Kidney glomerular epithelial cell (primary cell): ENCODE measurements at regions not wholly inside any gene's neighbourhood (a gene's known extent, or its start where the extent isn't known, plus 50 kb on each side); places are given as distances from the start of the nearest gene placed in this dataset.

Source experiments
- DNase-seq: peaks from one replicate; lab custom pipeline; 2025; lab: John Stamatoyannopoulos, UW

GRCh38 chr12:60251091-60251490 lies 655.3 kb downstream of the SLC16A7 start:
- DNase-seq, result no peak

GRCh38 chr12:60252359-60253096 lies 656.7 kb downstream of the SLC16A7 start:
- no peak for DNase-seq

DNA sequence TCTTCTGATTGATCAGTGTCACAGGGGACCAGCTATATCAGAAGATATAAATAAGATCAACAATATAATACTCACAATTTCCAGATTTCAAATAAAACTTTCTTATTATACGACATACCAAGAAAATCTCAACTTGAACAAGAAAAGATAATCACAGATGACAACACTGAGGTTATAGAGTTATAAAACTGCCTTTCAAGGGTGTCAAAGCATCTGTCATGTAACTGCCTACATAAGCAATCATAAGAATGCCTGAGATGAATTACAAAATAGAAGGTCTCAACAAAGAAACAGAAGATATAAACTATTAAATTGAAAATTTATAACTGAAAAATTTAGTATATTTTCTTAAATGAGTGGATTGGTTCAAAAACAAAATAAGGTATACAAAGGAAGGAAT lies 659.2 kb downstream of the SLC16A7 start:
- DNase-seq, result no peak

GRCh38 chr12:60257063-60257462 lies 661.2 kb downstream of the SLC16A7 start:
- DNase-seq, result peak; percentile 75

GRCh38 chr12:60259225-60259624 lies 663.4 kb downstream of the SLC16A7 start:
- DNase-seq, result no peak

GRCh38 chr12:60262378-60262777 lies 666.5 kb downstream of the SLC16A7 start:
- no peak for DNase-seq

DNA sequence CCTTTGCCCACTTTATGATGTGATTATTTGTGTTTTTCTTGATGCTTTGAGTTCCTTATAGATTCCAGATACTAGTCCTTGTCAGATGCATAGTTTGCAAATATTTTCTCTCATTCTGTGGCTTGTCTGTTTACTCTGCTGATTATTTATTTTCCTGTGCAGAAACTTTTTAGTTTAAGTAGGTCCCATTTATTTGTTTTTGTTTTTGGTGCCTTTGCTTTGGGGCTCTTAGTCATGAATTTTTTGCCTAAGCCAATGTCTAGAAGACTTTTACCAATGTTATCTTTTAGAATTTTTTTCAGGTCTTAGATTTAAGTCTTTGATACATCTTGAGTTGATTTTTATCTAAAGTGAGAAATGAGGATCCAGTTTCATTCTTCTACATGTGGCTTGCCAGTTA lies 667.3 kb downstream of the SLC16A7 start:
- DNase-seq, result no peak

GRCh38 chr12:60263836-60264493 lies 668.1 kb downstream of the SLC16A7 start:
- DNase-seq, result no peak

DNA sequence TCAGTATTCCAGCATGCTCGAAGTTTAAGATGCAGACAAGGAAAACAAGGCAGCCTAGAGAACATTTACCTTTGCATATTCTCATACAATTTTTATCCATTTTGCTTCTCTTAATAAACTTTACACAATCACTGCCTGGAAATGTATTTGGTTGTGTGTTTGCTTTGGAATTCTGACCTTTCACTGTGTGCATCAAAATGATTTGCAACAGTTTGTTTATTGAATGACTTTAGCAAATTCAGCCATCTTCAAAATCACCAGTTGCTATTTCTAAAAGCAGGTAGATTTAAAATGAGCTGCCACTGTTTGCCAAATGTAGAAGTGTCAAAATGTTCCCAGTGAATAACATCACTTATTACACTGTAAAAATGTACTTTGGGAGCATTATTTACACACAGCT lies 669.9 kb downstream of the SLC16A7 start:
- DNase-seq, result no peak

- peak; percentile 33 for DNase-seq
Observed at GRCh38 chr12:60266381-60266852, 670.6 kb downstream of the SLC16A7 start.

DNA sequence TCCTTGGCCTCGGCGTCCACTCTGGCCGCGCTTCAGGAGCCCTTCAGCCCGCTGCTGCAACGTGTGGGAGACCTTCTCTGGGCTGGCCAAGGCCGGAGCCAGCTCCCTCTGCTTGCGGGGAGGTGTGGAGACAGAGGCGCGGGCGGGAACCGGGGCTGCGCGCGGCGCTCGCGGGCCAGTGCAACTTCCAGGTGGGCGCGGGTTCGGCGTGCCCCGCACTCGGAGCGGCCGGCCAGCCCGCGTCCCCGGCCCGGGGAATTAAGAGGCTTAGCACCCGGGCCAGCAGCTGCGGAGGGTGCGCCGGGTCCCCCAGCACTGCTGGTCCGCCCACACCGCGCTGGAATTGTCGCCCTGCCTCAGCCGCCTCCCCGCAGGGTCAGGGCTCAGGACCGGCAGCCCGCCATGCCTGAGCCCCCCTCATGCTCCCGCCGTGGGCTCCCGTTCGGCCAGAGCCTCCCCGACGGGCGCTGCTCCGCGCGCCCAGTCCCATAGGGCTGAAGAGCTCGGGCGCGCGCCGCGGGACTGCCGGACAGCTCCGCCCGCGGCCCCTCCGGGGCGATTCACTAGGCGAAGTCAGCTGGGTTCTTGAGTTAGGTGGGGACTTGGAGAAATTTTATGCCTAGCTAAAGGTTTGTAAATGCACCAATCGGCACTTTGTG lies 673.9 kb downstream of the SLC16A7 start:
- DNase-seq, result no peak

DNA sequence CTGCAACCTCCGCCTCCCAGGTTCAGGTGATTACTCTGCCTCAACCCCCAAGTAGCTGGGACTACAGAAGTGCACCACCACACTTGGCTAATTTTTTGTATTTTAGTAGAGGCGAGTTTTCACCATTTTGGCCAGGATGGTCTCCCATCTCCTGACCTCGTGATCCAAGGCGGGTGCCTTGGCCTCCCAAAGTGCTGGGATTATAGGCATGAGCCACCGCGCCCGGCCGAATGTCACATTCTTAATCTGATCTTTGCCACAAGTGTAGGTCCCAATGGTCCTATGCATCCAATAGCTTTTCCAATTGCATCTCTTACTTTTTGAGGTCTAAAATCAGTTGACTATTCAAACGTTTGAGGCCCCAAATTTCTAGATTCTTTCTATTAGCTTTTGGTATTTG lies 676.0 kb downstream of the SLC16A7 start:
- DNase-seq, result no peak

DNA sequence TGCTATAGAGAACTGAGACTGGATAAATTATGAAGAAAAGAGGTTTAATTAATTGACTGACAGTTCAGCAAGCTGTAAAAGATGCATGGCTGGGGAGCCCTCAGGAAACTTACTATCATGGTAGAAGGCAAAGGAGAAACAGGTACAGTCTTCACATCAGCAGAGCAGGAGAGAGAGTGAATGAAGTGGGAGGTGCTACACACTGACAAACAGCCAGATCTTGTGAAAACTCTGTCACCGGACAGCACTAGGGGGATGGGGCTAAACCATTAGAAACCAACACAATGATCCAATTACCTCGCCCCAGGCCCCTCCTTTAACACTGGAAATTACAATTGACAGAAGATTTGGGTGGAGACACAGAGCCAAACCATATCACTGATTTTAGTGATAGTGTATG lies 682.4 kb downstream of the SLC16A7 start:
- no peak for DNase-seq

DNA sequence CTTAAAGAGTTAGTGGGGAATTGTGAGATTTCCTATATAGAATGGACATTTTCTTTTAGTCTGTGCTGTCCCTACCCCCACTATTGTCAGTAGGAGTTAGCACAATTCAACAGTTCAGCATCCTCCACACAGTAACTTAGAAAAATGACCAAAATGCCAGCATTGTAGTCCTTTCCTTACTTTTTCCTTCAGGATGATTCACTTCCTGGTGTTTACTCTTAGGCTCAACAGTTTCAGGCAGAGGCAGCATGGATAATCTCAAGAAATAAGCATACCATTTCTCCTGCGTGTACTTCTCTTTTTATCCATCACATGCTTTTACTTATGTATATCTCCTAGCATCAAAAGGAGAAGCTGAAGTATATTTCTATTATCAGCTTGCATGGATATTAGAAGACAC lies 683.4 kb downstream of the SLC16A7 start:
- DNase-seq, result no peak

- no peak for DNase-seq
Observed at GRCh38 chr12:60281522-60281921, 685.7 kb downstream of the SLC16A7 start.

DNA sequence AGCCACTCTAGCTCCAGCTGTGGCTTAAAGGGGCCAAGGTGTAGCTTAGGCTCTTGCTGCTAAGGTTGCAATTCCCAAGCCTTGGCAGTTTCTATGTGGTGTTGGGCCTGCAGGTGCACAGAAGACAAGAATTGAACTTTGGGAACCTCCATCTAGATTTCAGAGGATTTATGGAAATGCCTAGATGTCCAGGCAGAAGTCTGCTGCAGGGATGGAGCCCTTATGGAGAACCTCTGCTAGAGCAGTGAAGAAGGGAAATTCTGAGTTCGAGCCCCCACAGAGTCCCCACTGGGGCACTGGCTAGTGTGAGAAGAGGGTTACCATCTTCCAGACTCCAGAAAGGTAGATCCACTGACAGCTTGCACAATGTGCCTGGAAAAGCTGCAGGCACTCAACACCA lies 694.7 kb downstream of the SLC16A7 start:
- no peak for DNase-seq

- DNase-seq, result no peak
Observed at GRCh38 chr12:60308366-60308991, 712.6 kb downstream of the SLC16A7 start.

GRCh38 chr12:60311940-60312339 lies 716.1 kb downstream of the SLC16A7 start:
- no peak for DNase-seq

- DNase-seq, result no peak
Observed at GRCh38 chr12:60317361-60317760, 721.5 kb downstream of the SLC16A7 start.

DNA sequence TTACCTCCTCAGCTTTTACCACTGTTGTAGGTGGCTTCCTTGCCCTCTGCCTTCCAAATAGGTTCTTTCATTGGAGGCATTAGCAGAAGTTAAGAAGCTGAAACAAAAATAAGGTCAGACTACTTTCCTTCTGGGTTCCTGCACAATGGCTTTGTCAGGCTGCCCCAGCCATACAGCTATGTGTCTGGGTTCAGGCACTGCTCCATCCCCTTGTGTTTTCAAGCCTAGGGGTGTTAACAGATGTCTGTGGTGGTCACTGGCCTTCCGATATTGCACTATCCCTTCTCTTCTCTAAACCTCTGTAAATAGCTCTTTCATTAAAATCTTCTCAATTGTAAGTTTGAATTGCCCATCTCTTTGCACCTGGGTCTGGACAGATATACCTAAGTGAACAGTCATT lies 728.9 kb downstream of the SLC16A7 start:
- DNase-seq, result no peak

GRCh38 chr12:60333461-60333860 lies 737.6 kb downstream of the SLC16A7 start:
- no peak for DNase-seq

GRCh38 chr12:60335745-60336144 lies 739.9 kb downstream of the SLC16A7 start:
- peak; percentile 49 for DNase-seq
